GM19238 (cell line): ENCODE measurements at regions not wholly inside any gene's neighbourhood (a gene's known extent, or its start where the extent isn't known, plus 50 kb on each side); places are given as distances from the start of the nearest gene placed in this dataset.

Experiments used
- DNase-seq: peaks from one replicate; pipeline ENCODE4 v3.0.0; 2011; ENCODE audit warnings: low spot score; ENCODE audit not compliant: insufficient read length

DNA sequence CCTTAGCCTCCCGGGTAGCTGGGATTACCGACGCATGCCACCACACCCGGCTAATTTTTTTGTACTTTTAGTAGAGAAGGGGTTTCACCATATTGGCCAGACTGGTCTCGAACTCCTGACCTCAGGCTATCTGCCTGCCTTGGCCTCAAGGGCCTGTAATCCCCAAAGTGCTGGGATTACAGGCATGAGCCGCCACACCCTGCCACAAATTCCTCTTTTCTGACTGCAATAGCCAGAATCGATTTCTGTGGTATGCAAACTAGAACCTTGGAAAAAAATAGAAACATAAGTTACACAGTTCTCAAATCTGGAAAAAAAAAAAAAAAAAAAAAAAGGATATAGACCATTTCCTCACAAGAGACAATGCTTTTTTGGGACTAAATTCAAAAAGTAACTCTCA lies 184.6 kb upstream of the EGLN3 start:
- DNase-seq = no peak

DNA sequence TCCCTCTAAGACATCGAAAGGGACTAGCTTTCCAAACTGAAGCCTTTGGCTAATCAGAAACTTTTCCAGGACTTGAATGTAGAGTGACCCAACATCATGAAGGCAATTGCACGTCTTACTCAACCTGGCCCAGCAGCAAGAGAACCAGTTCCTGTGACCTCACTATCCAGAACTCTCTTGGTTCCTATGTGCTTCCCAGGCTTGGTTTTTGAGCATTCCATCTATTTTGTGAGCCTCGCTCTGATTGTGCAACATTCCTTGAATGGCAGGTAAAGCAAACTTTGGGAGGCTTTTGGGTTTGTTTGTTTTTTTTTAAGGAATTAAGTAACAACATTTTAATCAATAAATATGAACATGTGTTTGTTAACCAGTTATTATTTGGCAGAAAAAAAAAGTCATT lies 183.6 kb upstream of the EGLN3 start:
- no peak for DNase-seq

DNA sequence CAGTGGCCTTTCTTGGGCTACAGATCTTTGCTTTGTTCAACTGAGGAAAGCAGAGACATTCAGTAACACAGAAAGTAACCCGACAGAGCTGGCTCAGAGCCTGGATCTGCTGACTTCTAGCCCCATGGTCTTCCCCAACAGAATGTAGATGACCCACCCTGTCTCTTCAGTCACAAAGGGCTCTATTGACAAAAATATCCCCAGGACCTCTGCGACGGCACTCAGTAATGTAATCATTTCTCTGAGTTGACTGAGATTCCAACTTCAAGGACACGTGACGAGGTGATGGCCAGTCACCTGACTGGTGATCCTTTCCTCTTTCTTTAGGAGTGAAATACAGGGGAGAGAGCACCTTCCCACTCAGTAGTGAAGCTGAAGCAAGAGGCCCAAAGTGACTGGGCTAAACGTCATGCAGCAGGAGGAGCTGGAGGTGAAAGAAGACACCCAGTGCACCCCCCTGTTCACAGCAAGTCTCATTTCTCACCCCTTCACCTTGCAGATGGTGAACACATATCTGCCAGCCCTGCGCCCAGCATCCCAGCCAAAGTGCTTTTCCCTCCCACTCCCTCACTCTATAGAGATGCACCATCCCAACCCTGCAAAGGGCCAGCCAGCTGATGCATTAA lies 179.2 kb upstream of the EGLN3 start:
- DNase-seq = no peak

DNA sequence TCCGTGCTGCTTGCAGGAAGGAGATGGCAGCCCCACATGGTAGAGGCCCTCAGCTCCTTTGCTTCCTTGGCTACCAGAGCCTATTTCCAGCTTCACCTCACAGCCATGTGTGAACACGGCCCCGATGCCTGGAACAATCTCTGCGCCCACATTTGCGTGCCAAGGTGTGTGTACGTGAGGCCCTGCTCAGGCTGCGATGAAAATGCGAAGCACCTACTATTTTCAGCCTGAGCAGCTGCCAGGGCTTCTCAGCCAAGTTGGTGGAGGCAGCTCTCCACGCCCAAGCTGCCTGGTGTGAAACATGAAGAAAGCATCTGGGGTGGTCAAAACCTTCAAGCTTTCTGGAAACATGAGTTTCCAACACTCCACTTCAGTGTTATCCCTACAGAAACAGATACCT lies 177.8 kb upstream of the EGLN3 start:
- DNase-seq = no peak

GRCh38 chr14:34126586-34126985 lies 175.7 kb upstream of the EGLN3 start:
- no peak for DNase-seq

- DNase-seq = no peak
These were observed 173.7 kb upstream of the EGLN3 start for GRCh38 chr14:34124585-34124984.

GRCh38 chr14:34122650-34123049 lies 171.8 kb upstream of the EGLN3 start:
- no peak for DNase-seq

- no peak for DNase-seq
These were observed 171.2 kb upstream of the EGLN3 start for GRCh38 chr14:34122081-34122480.

DNA sequence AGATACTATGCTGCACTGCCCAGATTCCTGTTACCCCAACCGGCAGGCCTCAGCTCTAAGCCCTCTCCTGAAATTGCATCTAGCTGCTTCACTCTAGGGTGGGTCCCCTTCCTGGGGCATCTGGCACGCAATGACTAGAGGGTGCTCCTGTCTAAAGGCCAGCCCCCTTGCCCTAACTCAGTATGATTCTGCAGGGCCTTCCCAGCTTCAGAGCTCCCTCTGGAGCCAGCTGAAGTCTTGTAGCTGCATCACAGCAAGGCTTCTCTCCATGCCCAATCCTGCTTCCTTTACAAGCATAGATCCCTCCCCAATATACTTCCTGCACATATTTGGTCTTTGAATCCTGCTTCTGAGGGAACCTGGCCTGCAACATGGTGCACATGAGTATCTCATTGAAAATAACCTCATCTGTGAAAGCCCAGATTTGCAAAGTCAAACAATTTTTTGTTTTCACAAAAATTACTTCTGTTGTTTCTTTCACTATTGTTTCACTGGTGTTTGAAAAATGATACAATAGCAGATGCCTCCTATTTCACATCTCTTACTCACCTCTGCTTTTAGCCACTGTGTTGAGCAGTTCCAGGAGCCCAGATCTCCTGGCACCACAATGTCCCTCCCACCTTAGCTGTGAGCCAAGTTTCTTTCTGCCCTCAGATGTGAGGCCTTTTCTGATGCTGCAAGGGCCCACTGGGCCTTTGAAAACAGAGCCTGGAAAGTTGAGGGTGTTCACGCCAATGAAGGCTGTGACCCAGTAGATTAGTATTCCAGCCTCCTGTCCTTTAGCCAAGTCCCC lies 169.5 kb upstream of the EGLN3 start:
- DNase-seq = no peak

- no peak for DNase-seq
These were observed 168.4 kb upstream of the EGLN3 start for GRCh38 chr14:34119107-34119858.

- no peak for DNase-seq
These were observed 163.1 kb upstream of the EGLN3 start for GRCh38 chr14:34113991-34114390.

DNA sequence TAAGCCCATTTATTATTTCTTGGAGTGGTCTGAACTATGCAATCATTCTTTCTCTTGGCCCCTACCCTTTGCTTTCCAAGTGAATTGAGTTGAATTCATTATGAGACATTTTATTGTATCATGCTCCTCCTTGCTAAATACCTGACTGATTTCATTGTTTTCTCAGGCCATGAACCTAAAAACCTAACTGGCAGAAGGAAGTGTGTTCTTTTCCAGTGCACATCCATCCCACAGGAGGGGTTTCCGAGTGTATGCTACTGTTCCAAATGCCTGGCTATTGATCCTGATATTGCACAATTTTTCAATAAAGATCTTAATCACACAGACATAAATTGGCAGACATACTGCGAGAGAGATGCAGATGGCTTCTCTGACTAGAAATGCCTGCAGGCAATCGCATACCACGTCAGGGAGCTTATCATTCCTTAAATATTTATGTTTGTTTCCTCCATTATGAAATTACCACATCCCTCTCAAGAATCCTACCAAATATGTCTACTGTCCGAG lies 162.2 kb upstream of the EGLN3 start:
- no peak for DNase-seq

- DNase-seq = no peak
These were observed 161.1 kb upstream of the EGLN3 start for GRCh38 chr14:34111953-34112352.

DNA sequence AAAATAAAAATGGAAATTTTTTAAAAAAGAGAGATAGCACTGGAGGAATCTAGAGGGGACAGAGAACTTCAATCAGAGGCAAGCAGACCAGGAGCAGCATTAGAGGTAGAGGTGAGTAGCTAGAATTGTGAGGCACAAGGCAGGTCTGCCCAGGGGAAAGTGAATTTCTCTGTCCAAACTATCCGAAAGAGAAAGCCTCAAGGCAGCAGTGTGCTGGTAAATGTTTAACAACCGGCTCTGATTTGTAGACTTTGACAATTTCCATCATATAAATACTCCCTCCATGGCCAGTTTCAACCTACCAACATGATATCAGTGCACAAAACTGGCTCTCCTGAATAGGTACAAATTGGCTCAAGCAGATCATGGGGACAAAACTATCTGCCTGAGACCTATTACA lies 160.6 kb upstream of the EGLN3 start:
- DNase-seq = no peak

GRCh38 chr14:34110531-34110930 lies 159.7 kb upstream of the EGLN3 start:
- DNase-seq = no peak

GRCh38 chr14:34107441-34107840 lies 156.6 kb upstream of the EGLN3 start:
- no peak for DNase-seq

- no peak for DNase-seq
These were observed 155.4 kb upstream of the EGLN3 start for GRCh38 chr14:34106310-34106709.

- no peak for DNase-seq
These were observed 153.9 kb upstream of the EGLN3 start for GRCh38 chr14:34104489-34105397.

GRCh38 chr14:34103176-34103575 lies 152.3 kb upstream of the EGLN3 start:
- DNase-seq = no peak

GRCh38 chr14:34099635-34100034 lies 148.8 kb upstream of the EGLN3 start:
- no peak for DNase-seq

- DNase-seq = no peak
These were observed 148.1 kb upstream of the EGLN3 start for GRCh38 chr14:34098985-34099349.
